Uterus (tissue), 3 donors: ENCODE measurements at regions not wholly inside any gene's neighbourhood (a gene's known extent, or its start where the extent isn't known, plus 50 kb on each side); places are given as distances from the start of the nearest gene placed in this dataset.
"Not testable (repeated sequence)": the region's sequence is repeated elsewhere in the genome, so short reads cannot be mapped to it uniquely, and the experiment has no call there.

Experiments used
- DNase-seq, 2 donors: peaks; one replicate each; pipeline ENCODE4 v3.0.0-alpha.2; 2019 to 2020
- H3K27ac ChIP-seq, 2 donors: fragments of 200-600 bp; sonication (generic); 1 replicate in 1 of 2; 2 replicates in 1 of 2; pipeline ENCODE4 v1.5.1; 2016 to 2018
- H3K27me3 ChIP-seq, 2 donors: fragments of 200-600 bp; sonication (generic); one replicate each; pipeline ENCODE4 v1.5.1; 2018 to 2019; ENCODE audit warnings: control low read depth in 1 of 2
- H3K36me3 ChIP-seq, 2 donors: fragments of 200-600 bp; sonication (generic); one replicate each; pipeline ENCODE4 v1.5.1; 2019; ENCODE audit warnings: control low read depth in 1 of 2
- H3K4me1 ChIP-seq, 2 donors: fragments of 200-600 bp; sonication (generic); one replicate each; pipeline ENCODE4 v1.5.1; 2018 to 2019; ENCODE audit warnings: control low read depth in 1 of 2
- H3K4me3 ChIP-seq, 2 donors: fragments of 200-600 bp; sonication (generic); 1 replicate in 1 of 2; 2 replicates in 1 of 2; pipeline ENCODE4 v1.5.1; 2018 to 2019; ENCODE audit warnings: mild to moderate bottlenecking in 1 of 2
- H3K9me3 ChIP-seq, 2 donors: fragments of 200-600 bp; sonication (generic); one replicate each; pipeline ENCODE4 v1.5.1; 2019; ENCODE audit warnings: control low read depth in 1 of 2
- POLR2A ChIP-seq, 2 donors: fragments of 450-650 bp; IDR thresholded peaks; one replicate each; pipeline ENCODE4 v1.6.1; 2016; ENCODE audit warnings: antibody characterized with exemption in 2 of 2, mild to moderate bottlenecking in 1 of 2, moderate library complexity in 1 of 2
- intact Hi-C: fragments of 100-400 bp; cut with DNase I; formaldehyde crosslinking; loops from one replicate; pipeline ENCODE4 v1.15.1; 2023; ENCODE audit warnings: low total_unique reads
- TF ChIP-seq, protein P1 (sequence below), 4 experiments: fragments of 200-600 bp in 2 of 4; fragments of 450-650 bp in 2 of 4; sonication (generic) in 2 of 4; IDR thresholded peaks; one replicate each; pipeline ENCODE4 v1.5.1; 2016 to 2019; ENCODE audit warnings: antibody characterized with exemption in 4 of 4, mild to moderate bottlenecking in 2 of 4, moderate library complexity in 1 of 4
- donor health status: DM: yes; HTN: yes; CAD: no.

DNA sequence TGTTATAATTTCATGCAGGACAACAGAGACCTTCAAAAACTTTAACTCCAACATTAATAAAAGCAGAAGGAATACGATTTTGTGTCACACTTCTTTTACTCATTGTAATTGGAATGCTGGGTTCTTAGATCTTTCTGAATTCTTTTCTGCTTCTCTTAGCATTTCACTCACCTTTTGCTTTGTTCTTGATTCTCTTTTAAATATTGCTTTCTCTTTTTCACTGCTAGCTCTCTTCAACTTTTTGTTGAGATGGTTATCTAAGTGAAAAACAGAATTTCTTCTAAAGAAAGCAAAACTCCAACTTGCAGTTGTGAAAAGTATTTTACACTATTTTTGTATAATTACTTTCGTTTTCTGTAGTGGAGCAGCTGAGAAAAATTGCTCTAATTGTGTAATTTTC lies 212.6 kb upstream of the KIF2A start:
- TF ChIP-seq, protein P1, sequence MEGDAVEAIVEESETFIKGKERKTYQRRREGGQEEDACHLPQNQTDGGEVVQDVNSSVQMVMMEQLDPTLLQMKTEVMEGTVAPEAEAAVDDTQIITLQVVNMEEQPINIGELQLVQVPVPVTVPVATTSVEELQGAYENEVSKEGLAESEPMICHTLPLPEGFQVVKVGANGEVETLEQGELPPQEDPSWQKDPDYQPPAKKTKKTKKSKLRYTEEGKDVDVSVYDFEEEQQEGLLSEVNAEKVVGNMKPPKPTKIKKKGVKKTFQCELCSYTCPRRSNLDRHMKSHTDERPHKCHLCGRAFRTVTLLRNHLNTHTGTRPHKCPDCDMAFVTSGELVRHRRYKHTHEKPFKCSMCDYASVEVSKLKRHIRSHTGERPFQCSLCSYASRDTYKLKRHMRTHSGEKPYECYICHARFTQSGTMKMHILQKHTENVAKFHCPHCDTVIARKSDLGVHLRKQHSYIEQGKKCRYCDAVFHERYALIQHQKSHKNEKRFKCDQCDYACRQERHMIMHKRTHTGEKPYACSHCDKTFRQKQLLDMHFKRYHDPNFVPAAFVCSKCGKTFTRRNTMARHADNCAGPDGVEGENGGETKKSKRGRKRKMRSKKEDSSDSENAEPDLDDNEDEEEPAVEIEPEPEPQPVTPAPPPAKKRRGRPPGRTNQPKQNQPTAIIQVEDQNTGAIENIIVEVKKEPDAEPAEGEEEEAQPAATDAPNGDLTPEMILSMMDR (IDR thresholded peaks at IDR 0.05), result no peak
- TF ChIP-seq POLR2A (IDR thresholded peaks at IDR 0.05), result no peak
- Histone ChIP-seq H3K36me3 (no peaks in the 10 kb centered on the region), H3K27ac (no peak overlapping the region), H3K27me3 (no peaks in the 10 kb centered on the region), H3K4me3 (no peak overlapping the region), H3K9me3 (no peaks in the 10 kb centered on the region), H3K4me1 (no peaks in the 10 kb centered on the region)
- no peak for DNase-seq
- intact Hi-C loops, result no loop called here

DNA sequence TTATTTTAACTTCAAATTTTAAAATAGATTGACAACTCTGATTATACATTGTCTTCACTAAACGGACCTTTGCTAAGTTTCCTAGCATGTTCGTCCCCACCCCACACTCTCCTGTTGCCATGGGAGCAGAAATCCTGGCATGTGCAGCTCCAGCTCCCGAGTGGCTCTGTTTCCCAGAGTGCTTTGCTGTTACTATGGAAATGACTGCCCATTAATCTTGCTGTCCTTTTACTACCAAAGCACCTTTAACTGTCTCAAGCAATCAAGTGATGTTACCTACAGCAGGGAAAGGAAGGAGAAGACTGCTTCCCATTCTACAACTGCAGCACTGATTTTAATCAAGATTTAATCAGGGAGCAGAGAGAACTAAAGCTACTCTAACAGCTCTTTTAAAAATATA lies 212.0 kb upstream of the KIF2A start:
- no peak overlapping the region for H3K27ac ChIP-seq
- DNase-seq, result no peak
- H3K4me3 ChIP-seq, result no peak overlapping the region
- intact Hi-C loops, result no loop called here
- TF ChIP-seq POLR2A (IDR thresholded peaks at IDR 0.05), result no peak
- TF ChIP-seq, protein P1 (IDR thresholded peaks at IDR 0.05), result no peak
- H3K4me1 ChIP-seq, result no peaks in the 10 kb centered on the region
- H3K36me3 ChIP-seq, result no peaks in the 10 kb centered on the region
- no peaks in the 10 kb centered on the region for H3K27me3 ChIP-seq
- no peaks in the 10 kb centered on the region for H3K9me3 ChIP-seq

DNA sequence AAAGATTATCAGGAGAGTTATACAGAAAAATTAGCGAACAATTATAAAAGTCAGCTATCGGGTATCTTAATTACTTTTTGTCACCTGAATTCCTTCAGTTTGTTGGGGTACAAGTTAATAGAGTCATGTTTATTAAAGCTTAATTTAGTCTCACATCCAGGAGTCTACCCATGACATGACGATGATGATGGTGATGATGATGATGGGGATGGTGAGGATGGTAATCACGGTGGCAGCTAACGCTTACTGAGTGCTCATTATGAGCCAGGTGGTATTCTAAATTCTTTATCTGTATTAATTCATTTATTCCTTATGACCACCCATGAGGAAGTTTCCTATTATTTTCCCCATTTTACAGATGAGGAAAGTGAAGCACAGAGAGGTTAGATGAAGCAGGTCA lies 208.6 kb upstream of the KIF2A start:
- Histone ChIP-seq H3K27me3 (no peaks in the 10 kb centered on the region), H3K9me3 (no peaks in the 10 kb centered on the region), H3K4me1 (no peaks in the 10 kb centered on the region), H3K27ac (no peak overlapping the region), H3K4me3 (no peak overlapping the region), H3K36me3 (no peaks in the 10 kb centered on the region)
- DNase-seq, result no peak
- TF ChIP-seq, protein P1 (IDR thresholded peaks at IDR 0.05), result no peak
- TF ChIP-seq POLR2A (IDR thresholded peaks at IDR 0.05), result no peak
- intact Hi-C loops, result no loop called here

DNA sequence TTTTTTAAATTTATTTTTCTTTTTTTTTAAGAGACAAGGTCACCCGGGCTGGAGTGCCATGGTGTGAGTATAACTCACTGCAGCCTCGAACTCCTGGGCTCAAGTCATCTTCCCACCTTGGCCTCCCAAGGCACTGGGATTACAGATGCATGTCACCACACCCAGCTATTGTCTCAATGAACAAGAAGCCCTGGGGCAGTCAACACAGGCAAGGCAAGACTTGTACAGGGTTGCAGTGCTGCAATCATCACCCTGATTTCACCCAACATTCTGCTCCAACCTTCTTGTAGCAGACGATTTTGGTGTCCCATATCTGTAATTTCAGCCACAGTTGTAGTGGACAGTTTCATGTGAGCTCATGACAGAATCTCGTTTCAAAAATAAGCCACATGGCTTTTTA lies 205.8 kb upstream of the KIF2A start:
- no peak for DNase-seq
- Histone ChIP-seq H3K27ac (no peak overlapping the region), H3K4me1 (no peaks in the 10 kb centered on the region), H3K9me3 (no peaks in the 10 kb centered on the region), H3K36me3 (no peaks in the 10 kb centered on the region), H3K27me3 (no peaks in the 10 kb centered on the region), H3K4me3 (no peak overlapping the region)
- intact Hi-C loops, result no loop called here
- TF ChIP-seq POLR2A (IDR thresholded peaks at IDR 0.05), result no peak
- TF ChIP-seq, protein P1 (IDR thresholded peaks at IDR 0.05), result no peak

DNA sequence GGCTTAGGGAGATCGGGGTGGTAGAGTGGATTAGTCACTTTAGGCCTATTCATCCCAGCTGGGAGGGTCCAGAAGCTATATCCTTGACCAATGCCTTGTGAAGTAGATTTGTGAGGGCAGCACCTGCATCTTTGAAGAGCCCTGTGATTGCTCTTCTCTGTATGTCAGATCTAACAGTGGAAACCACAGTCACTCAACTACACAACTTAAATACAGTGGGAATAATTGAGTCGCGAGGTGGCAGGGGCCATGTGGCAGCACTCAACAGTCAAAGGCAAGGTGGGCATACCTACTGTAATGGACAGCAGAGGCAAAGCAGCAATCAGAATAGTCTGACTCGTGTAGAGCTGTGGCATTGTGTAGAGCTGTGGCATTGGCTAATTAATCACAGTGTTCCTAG lies 202.1 kb upstream of the KIF2A start:
- H3K36me3 ChIP-seq, DNase-seq, H3K4me1 ChIP-seq, H3K9me3 ChIP-seq, H3K27me3 ChIP-seq, H3K4me3 ChIP-seq, intact Hi-C loops, H3K27ac ChIP-seq: not testable (repeated sequence)

DNA sequence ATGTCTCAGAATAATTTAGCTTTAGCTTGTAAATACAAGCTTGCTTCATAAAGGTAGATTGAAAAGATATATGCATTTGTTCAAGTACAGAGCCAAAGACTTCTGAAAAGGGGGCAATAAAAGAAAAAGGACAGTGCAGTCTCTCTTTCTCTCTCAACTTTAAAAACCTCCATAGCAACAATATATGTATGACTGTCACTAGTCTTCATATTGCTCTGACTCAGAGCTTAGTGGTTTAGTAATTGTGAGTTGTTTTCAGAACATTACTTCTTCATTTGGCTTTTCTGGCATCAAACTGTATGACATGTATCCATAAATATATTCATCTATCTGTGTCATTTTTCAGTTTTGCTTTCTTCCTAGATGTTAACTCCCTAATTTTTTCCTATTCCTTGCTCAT lies 194.6 kb upstream of the KIF2A start:
- intact Hi-C loops, result no loop called here
- no peak for DNase-seq
- no peaks in the 10 kb centered on the region for H3K27me3 ChIP-seq
- TF ChIP-seq, protein P1 (IDR thresholded peaks at IDR 0.05), result no peak
- no peak for TF ChIP-seq POLR2A (IDR thresholded peaks at IDR 0.05)
- no peaks in the 10 kb centered on the region for H3K4me1 ChIP-seq
- no peak overlapping the region for H3K4me3 ChIP-seq
- no peaks in the 10 kb centered on the region for H3K36me3 ChIP-seq
- H3K9me3 ChIP-seq, result no peaks in the 10 kb centered on the region
- H3K27ac ChIP-seq, result no peak overlapping the region
